CD4-positive, alpha-beta T cell (primary cell): ENCODE measurements at regions not wholly inside any gene's neighbourhood (a gene's known extent, or its start where the extent isn't known, plus 50 kb on each side); places are given as distances from the start of the nearest gene placed in this dataset.
A peak's percentile ranks its signal among the peaks of the same experiment; 100 is the strongest.
"Not testable (repeated sequence)": the region's sequence is repeated elsewhere in the genome, so short reads cannot be mapped to it uniquely, and the experiment has no call there.

Source experiments
- ATAC-seq: fragments of 200-7000 bp; cut with Tn5 transposase; one replicate; pipeline ENCODE4 v1.10.0; 2022; ENCODE audit warnings: mild to moderate bottlenecking; ENCODE audit not compliant: poor library complexity
- CTCF ChIA-PET: fragments of 350-600 bp; sonication (Branson Sonifier 250); formaldehyde crosslinking; loops from one replicate; lab custom pipeline; 2021; ENCODE audit warnings: antibody characterized with exemption, inconsistent platforms; lab: Charles Lee
- POLR2A ChIA-PET: fragments of 350-600 bp; sonication (Branson Sonifier 250); formaldehyde crosslinking; loops from one replicate; lab custom pipeline; 2021; ENCODE audit warnings: antibody characterized with exemption, inconsistent platforms; lab: Charles Lee
- DNase-seq, 14 experiments: peaks; one replicate each; pipeline ENCODE4 v3.0.0-alpha.2; 2013 to 2020; ENCODE audit warnings: mixed read lengths in 2 of 14
- H3K27ac ChIP-seq, 2 donors: one replicate each; pipeline versions ENCODE4 v1.5.1 to v1.7.0; 2013; ENCODE audit warnings: low read length in 2 of 2, low read depth in 1 of 2, mild to moderate bottlenecking in 1 of 2
- H3K27me3 ChIP-seq, 2 experiments: 1 replicate in 1 of 2; 2 replicates in 1 of 2; pipeline versions ENCODE4 v1.6.1 to v1.7.0; 2013; ENCODE audit warnings: low read length in 2 of 2, control low read depth in 1 of 2, mild to moderate bottlenecking in 1 of 2, moderate library complexity in 1 of 2; ENCODE audit not compliant: insufficient read depth in 2 of 2, control insufficient read depth in 1 of 2
- H3K36me3 ChIP-seq: one replicate; pipeline ENCODE4 v1.6.1; 2013; ENCODE audit warnings: low read length, control low read depth; ENCODE audit not compliant: insufficient read depth
- H3K4me1 ChIP-seq: one replicate; pipeline ENCODE4 v1.6.1; 2013; ENCODE audit warnings: low read length, control low read depth; ENCODE audit not compliant: insufficient read depth
- H3K4me3 ChIP-seq: one replicate; pipeline ENCODE4 v1.5.1; 2013; ENCODE audit warnings: mild to moderate bottlenecking, low read length, moderate library complexity
- H3K9me3 ChIP-seq, 2 experiments: 1 replicate in 1 of 2; 2 replicates in 1 of 2; pipeline versions ENCODE4 v1.6.1 to v1.7.0; 2013; ENCODE audit warnings: low read length in 2 of 2, mild to moderate bottlenecking in 2 of 2, control low read depth in 1 of 2, moderate library complexity in 1 of 2; ENCODE audit not compliant: control insufficient read depth in 1 of 2, insufficient read depth in 1 of 2
- H3K27ac Mint-ChIP-seq: one replicate; pipeline ENCODE4 v1.8.0; 2020; ENCODE audit warnings: mixed read lengths
- H3K27me3 Mint-ChIP-seq: one replicate; pipeline ENCODE4 v1.8.0; 2021; ENCODE audit warnings: mixed read lengths
- H3K36me3 Mint-ChIP-seq: one replicate; pipeline ENCODE4 v1.8.0; 2021; ENCODE audit warnings: low read depth, mixed read lengths
- H3K4me1 Mint-ChIP-seq: one replicate; pipeline ENCODE4 v1.8.0; 2021; ENCODE audit warnings: low read depth, mixed read lengths
- H3K4me3 Mint-ChIP-seq: one replicate; pipeline ENCODE4 v1.8.0; 2020; ENCODE audit warnings: mild to moderate bottlenecking, mixed read lengths
- H3K9me3 Mint-ChIP-seq: one replicate; pipeline ENCODE4 v1.8.0; 2020; ENCODE audit warnings: mixed read lengths
- CTCF ChIP-seq: fragments of 200-600 bp; IDR thresholded peaks from one replicate; pipeline ENCODE4 v1.8.0; 2022; ENCODE audit warnings: antibody characterized with exemption, mild to moderate bottlenecking
- intact Hi-C, 2 experiments: fragments of 100-400 bp; cut with DNase I in 1 of 2; cut with micrococcal nuclease in 1 of 2; formaldehyde crosslinking; loops; one replicate each; pipeline versions ENCODE4 v1.15.1 to v1.9.0; 2023 to 2025; cut with DNase I, micrococcal nuclease

- Mint-ChIP-seq H3K36me3 (peaks cover 5% of the 10 kb centered on the region), H3K27ac (peak overlapping the region; percentile 42), H3K4me1 (peaks cover 23% of the 10 kb centered on the region), H3K27me3 (peaks cover 7% of the 10 kb centered on the region), H3K4me3 (no peak overlapping the region), H3K9me3 (no peaks in the 10 kb centered on the region)
- ATAC-seq (no peak), DNase-seq (no peak)
- no peak overlapping the region for H3K4me3 ChIP-seq
- intact Hi-C loops: loop anchor here in 1 of 2 experiments (5.0 to 10.0 kb wide), 6 partner anchors 371 to 1571 kb away; partner anchors contain the start of genes CENPVL3, KANTR, MAGED1 and NUDT10
- peaks cover 2 to 7% of the 10 kb centered on the region in 2 experiments for H3K27me3 ChIP-seq
- CTCF ChIA-PET: no interaction called here
- peaks cover 12% of the 10 kb centered on the region for H3K4me1 ChIP-seq
- H3K9me3 ChIP-seq: no peaks in the 10 kb centered on the region
- no peak for TF ChIP-seq CTCF
- H3K27ac ChIP-seq: no peak overlapping the region
- POLR2A ChIA-PET: no interaction called here
- no peaks in the 10 kb centered on the region for H3K36me3 ChIP-seq
Observed at GRCh38 chrX:52263417-52263816, 78.7 kb downstream of the MAGED4 start.

GRCh38 chrX:52265713-52266112, 81.0 kb downstream of the MAGED4 start:
- Mint-ChIP-seq H3K27me3 (peaks cover 7% of the 10 kb centered on the region), H3K4me1 (peaks cover 21% of the 10 kb centered on the region), H3K4me3 (no peak overlapping the region), H3K9me3 (no peaks in the 10 kb centered on the region), H3K36me3 (peaks cover 5% of the 10 kb centered on the region), H3K27ac (no peak overlapping the region)
- no peak overlapping the region for H3K4me3 ChIP-seq
- ChIA-PET CTCF (no interaction called here), POLR2A (no interaction called here)
- peaks cover 0 to 7% of the 10 kb centered on the region in 2 experiments for H3K27me3 ChIP-seq
- no peak overlapping the region for H3K27ac ChIP-seq
- DNase-seq (no peak), ATAC-seq (no peak)
- no peaks in the 10 kb centered on the region for H3K9me3 ChIP-seq
- intact Hi-C loops: loop anchor here in 1 of 2 experiments (10.0 kb wide), 3 partner anchors 461 to 931 kb away; partner anchors contain the start of genes KANTR and NUDT10
- no peaks in the 10 kb centered on the region for H3K36me3 ChIP-seq
- TF ChIP-seq CTCF: no peak
- peaks cover 12% of the 10 kb centered on the region for H3K4me1 ChIP-seq

GRCh38 chrX:52268502-52268901, 83.8 kb downstream of the MAGED4 start:
- H3K4me3 ChIP-seq, H3K9me3 ChIP-seq, DNase-seq, POLR2A ChIA-PET, H3K27ac ChIP-seq, H3K4me1 Mint-ChIP-seq, H3K4me1 ChIP-seq, H3K36me3 Mint-ChIP-seq, CTCF ChIA-PET, H3K9me3 Mint-ChIP-seq, H3K36me3 ChIP-seq, H3K27me3 ChIP-seq, ATAC-seq, H3K4me3 Mint-ChIP-seq, H3K27ac Mint-ChIP-seq, H3K27me3 Mint-ChIP-seq: not testable (repeated sequence)
- intact Hi-C loops: loop anchor here in 1 of 2 experiments (10.0 kb wide), 3 partner anchors 464 to 934 kb away; partner anchors contain the start of genes KANTR and NUDT10
